Activated T-cell treated with anti-CD3 and anti-CD28 coated beads, Interleukin-2, amount 50 U/mL, for 72 hours (primary cell): ENCODE measurements at regions not wholly inside any gene's neighbourhood (a gene's known extent, or its start where the extent isn't known, plus 50 kb on each side); places are given as distances from the start of the nearest gene placed in this dataset.
"Not testable (repeated sequence)": the region's sequence is repeated elsewhere in the genome, so short reads cannot be mapped to it uniquely, and the experiment has no call there.

ENCODE experiments used
- ATAC-seq, 2 donors: fragments of 150-1000 bp; cut with Tn5 transposase; replicated peaks in 1 of 2; 2 replicates each; pipeline ENCODE4 v1.10.0; 2021; ENCODE audit warnings: moderate library complexity in 2 of 2, mild to moderate bottlenecking in 1 of 2
- DNase-seq, 2 donors: peaks; one replicate each; pipeline ENCODE4 v3.0.0; 2021 to 2022; ENCODE audit warnings: mixed read lengths in 1 of 2
- H3K27ac Mint-ChIP-seq: one replicate; pipeline ENCODE4 v1.8.0; 2022; ENCODE audit warnings: mild to moderate bottlenecking, moderate library complexity, mixed read lengths
- H3K27me3 Mint-ChIP-seq: one replicate; pipeline ENCODE4 v1.8.0; 2022; ENCODE audit warnings: low read depth, mixed read lengths
- H3K36me3 Mint-ChIP-seq, 2 donors: one replicate each; pipeline ENCODE4 v1.8.0; 2022; ENCODE audit warnings: mixed read lengths in 2 of 2, mild to moderate bottlenecking in 1 of 2; ENCODE audit not compliant: insufficient read depth in 2 of 2
- H3K4me1 Mint-ChIP-seq: one replicate; pipeline ENCODE4 v1.8.0; 2022; ENCODE audit warnings: low read depth, mixed read lengths
- H3K4me3 Mint-ChIP-seq, 2 donors: one replicate each; pipeline ENCODE4 v1.8.0; 2022; ENCODE audit warnings: mild to moderate bottlenecking in 2 of 2, mixed read lengths in 2 of 2, moderate library complexity in 2 of 2
- H3K9me3 Mint-ChIP-seq, 2 donors: one replicate each; pipeline ENCODE4 v1.8.0; 2022; ENCODE audit warnings: mixed read lengths in 2 of 2

- H3K4me1 Mint-ChIP-seq = no peaks in the 10 kb centered on the region
- ATAC-seq = no peak
- no peaks in the 10 kb centered on the region for H3K27me3 Mint-ChIP-seq
- DNase-seq = no peak
- H3K27ac Mint-ChIP-seq = no peak overlapping the region
- H3K9me3 Mint-ChIP-seq = peaks cover 0 to 2% of the 10 kb centered on the region in 2 donors
- no peak overlapping the region for H3K4me3 Mint-ChIP-seq
- H3K36me3 Mint-ChIP-seq = no peaks in the 10 kb centered on the region
These were observed 903.6 kb downstream of the STPG2 start for GRCh38 chr4:97239667-97239997.

- H3K4me1 Mint-ChIP-seq = no peaks in the 10 kb centered on the region
- H3K4me3 Mint-ChIP-seq = no peak overlapping the region
- H3K36me3 Mint-ChIP-seq = peaks cover 2 to 3% of the 10 kb centered on the region in 2 donors
- ATAC-seq (no peak), DNase-seq (no peak)
- H3K9me3 Mint-ChIP-seq = peaks cover 6 to 8% of the 10 kb centered on the region in 2 donors
- no peaks in the 10 kb centered on the region for H3K27me3 Mint-ChIP-seq
- H3K27ac Mint-ChIP-seq = no peak overlapping the region
These were observed 890.6 kb downstream of the STPG2 start for GRCh38 chr4:97252615-97253154.

- ATAC-seq (no peak), DNase-seq (no peak)
- peaks cover 3 to 6% of the 10 kb centered on the region in 2 donors for H3K9me3 Mint-ChIP-seq
- no peak overlapping the region for H3K4me3 Mint-ChIP-seq
- no peak overlapping the region for H3K27ac Mint-ChIP-seq
- peaks cover 0 to 3% of the 10 kb centered on the region in 2 donors for H3K36me3 Mint-ChIP-seq
- H3K27me3 Mint-ChIP-seq = no peaks in the 10 kb centered on the region
- no peaks in the 10 kb centered on the region for H3K4me1 Mint-ChIP-seq
These were observed 880.5 kb downstream of the STPG2 start for GRCh38 chr4:97262769-97263168.

- no peaks in the 10 kb centered on the region for H3K4me1 Mint-ChIP-seq
- H3K36me3 Mint-ChIP-seq = no peaks in the 10 kb centered on the region
- no peak overlapping the region for H3K4me3 Mint-ChIP-seq
- H3K27me3 Mint-ChIP-seq = no peaks in the 10 kb centered on the region
- DNase-seq (no peak), ATAC-seq (no peak)
- no peak overlapping the region for H3K27ac Mint-ChIP-seq
- peaks cover 10 to 15% of the 10 kb centered on the region in 2 donors for H3K9me3 Mint-ChIP-seq
These were observed 873.2 kb downstream of the STPG2 start for GRCh38 chr4:97270051-97270450.

GRCh38 chr4:97279391-97279790, 863.9 kb downstream of the STPG2 start:
- no peaks in the 10 kb centered on the region for H3K36me3 Mint-ChIP-seq
- H3K4me3 Mint-ChIP-seq = no peak overlapping the region
- no peak for ATAC-seq
- H3K9me3 Mint-ChIP-seq = peaks cover 5 to 11% of the 10 kb centered on the region in 2 donors
- no peaks in the 10 kb centered on the region for H3K27me3 Mint-ChIP-seq
- H3K27ac Mint-ChIP-seq = no peak overlapping the region
- no peaks in the 10 kb centered on the region for H3K4me1 Mint-ChIP-seq
- DNase-seq = no peak

- no peak for ATAC-seq
- no peak for DNase-seq
- no peak overlapping the region for H3K27ac Mint-ChIP-seq
- peaks cover 9 to 12% of the 10 kb centered on the region in 2 donors for H3K9me3 Mint-ChIP-seq
- peaks cover 0 to 1% of the 10 kb centered on the region in 2 donors for H3K36me3 Mint-ChIP-seq
- no peak overlapping the region for H3K4me3 Mint-ChIP-seq
- no peaks in the 10 kb centered on the region for H3K27me3 Mint-ChIP-seq
- no peaks in the 10 kb centered on the region for H3K4me1 Mint-ChIP-seq
These were observed 842.7 kb downstream of the STPG2 start for GRCh38 chr4:97300561-97300960.

- H3K9me3 Mint-ChIP-seq = peaks cover 9 to 11% of the 10 kb centered on the region in 2 donors
- no peaks in the 10 kb centered on the region for H3K27me3 Mint-ChIP-seq
- DNase-seq = no peak
- H3K36me3 Mint-ChIP-seq = peaks cover 0 to under 1% of the 10 kb centered on the region in 2 donors
- no peak overlapping the region for H3K4me3 Mint-ChIP-seq
- H3K27ac Mint-ChIP-seq = no peak overlapping the region
- no peak for ATAC-seq
- no peaks in the 10 kb centered on the region for H3K4me1 Mint-ChIP-seq
These were observed 837.9 kb downstream of the STPG2 start for GRCh38 chr4:97305351-97305750.

- DNase-seq (no peak), ATAC-seq (no peak)
- Mint-ChIP-seq H3K36me3 (no peaks in the 10 kb centered on the region), H3K9me3 (peaks cover 5 to 8% of the 10 kb centered on the region in 2 donors), H3K27me3 (no peaks in the 10 kb centered on the region), H3K27ac (no peak overlapping the region), H3K4me1 (no peaks in the 10 kb centered on the region), H3K4me3 (no peak overlapping the region)
These were observed 834.2 kb downstream of the STPG2 start for GRCh38 chr4:97309121-97309520.

- no peak for ATAC-seq
- no peaks in the 10 kb centered on the region for H3K4me1 Mint-ChIP-seq
- no peak overlapping the region for H3K27ac Mint-ChIP-seq
- no peak overlapping the region for H3K4me3 Mint-ChIP-seq
- no peaks in the 10 kb centered on the region for H3K27me3 Mint-ChIP-seq
- peaks cover 4 to 16% of the 10 kb centered on the region in 2 donors for H3K9me3 Mint-ChIP-seq
- no peak for DNase-seq
- H3K36me3 Mint-ChIP-seq = no peaks in the 10 kb centered on the region
These were observed 826.1 kb downstream of the STPG2 start for GRCh38 chr4:97317201-97317600.

GRCh38 chr4:97317671-97318070, 825.6 kb downstream of the STPG2 start:
- Mint-ChIP-seq H3K27me3 (no peaks in the 10 kb centered on the region), H3K4me1 (no peaks in the 10 kb centered on the region), H3K9me3 (peaks cover 5 to 16% of the 10 kb centered on the region in 2 donors), H3K36me3 (no peaks in the 10 kb centered on the region), H3K27ac (no peak overlapping the region), H3K4me3 (no peak overlapping the region)
- ATAC-seq (no peak), DNase-seq (no peak)

- H3K4me3 Mint-ChIP-seq, H3K36me3 Mint-ChIP-seq, H3K27me3 Mint-ChIP-seq, H3K4me1 Mint-ChIP-seq, ATAC-seq, DNase-seq, H3K27ac Mint-ChIP-seq: not testable (repeated sequence)
- H3K9me3 Mint-ChIP-seq = peaks cover 4 to 11% of the 10 kb centered on the region in 2 donors
These were observed 817.5 kb downstream of the STPG2 start for GRCh38 chr4:97325751-97326150.

- H3K4me3 Mint-ChIP-seq = no peak overlapping the region
- DNase-seq = no peak
- H3K4me1 Mint-ChIP-seq = no peaks in the 10 kb centered on the region
- no peak overlapping the region for H3K27ac Mint-ChIP-seq
- H3K36me3 Mint-ChIP-seq = no peaks in the 10 kb centered on the region
- ATAC-seq = no peak
- H3K27me3 Mint-ChIP-seq = no peaks in the 10 kb centered on the region
- peaks cover 1 to 4% of the 10 kb centered on the region in 2 donors for H3K9me3 Mint-ChIP-seq
These were observed 812.4 kb downstream of the STPG2 start for GRCh38 chr4:97330917-97331316.

- ATAC-seq = no peak
- no peak for DNase-seq
- H3K36me3 Mint-ChIP-seq = peaks cover 1 to 2% of the 10 kb centered on the region in 2 donors
- no peaks in the 10 kb centered on the region for H3K4me1 Mint-ChIP-seq
- no peak overlapping the region for H3K27ac Mint-ChIP-seq
- H3K27me3 Mint-ChIP-seq = no peaks in the 10 kb centered on the region
- H3K4me3 Mint-ChIP-seq = no peak overlapping the region
- peaks cover 13 to 15% of the 10 kb centered on the region in 2 donors for H3K9me3 Mint-ChIP-seq
These were observed 808.9 kb downstream of the STPG2 start for GRCh38 chr4:97334348-97334747.

GRCh38 chr4:97349468-97350186, 793.6 kb downstream of the STPG2 start:
- no peak overlapping the region for H3K4me3 Mint-ChIP-seq
- no peaks in the 10 kb centered on the region for H3K4me1 Mint-ChIP-seq
- peaks cover 0 to 2% of the 10 kb centered on the region in 2 donors for H3K9me3 Mint-ChIP-seq
- no peak for ATAC-seq
- DNase-seq = no peak
- no peak overlapping the region for H3K27ac Mint-ChIP-seq
- H3K27me3 Mint-ChIP-seq = no peaks in the 10 kb centered on the region
- no peaks in the 10 kb centered on the region for H3K36me3 Mint-ChIP-seq
